ENCODE measurements at regions not wholly inside any gene's neighbourhood (a gene's known extent, or its start where the extent isn't known, plus 50 kb on each side); places are given as distances from the start of the nearest gene placed in this dataset.

GRCh38 chr13:105783261-105783660 lies 752.2 kb downstream of the EFNB2 start:
- TF ChIP-seq, protein P1, sequence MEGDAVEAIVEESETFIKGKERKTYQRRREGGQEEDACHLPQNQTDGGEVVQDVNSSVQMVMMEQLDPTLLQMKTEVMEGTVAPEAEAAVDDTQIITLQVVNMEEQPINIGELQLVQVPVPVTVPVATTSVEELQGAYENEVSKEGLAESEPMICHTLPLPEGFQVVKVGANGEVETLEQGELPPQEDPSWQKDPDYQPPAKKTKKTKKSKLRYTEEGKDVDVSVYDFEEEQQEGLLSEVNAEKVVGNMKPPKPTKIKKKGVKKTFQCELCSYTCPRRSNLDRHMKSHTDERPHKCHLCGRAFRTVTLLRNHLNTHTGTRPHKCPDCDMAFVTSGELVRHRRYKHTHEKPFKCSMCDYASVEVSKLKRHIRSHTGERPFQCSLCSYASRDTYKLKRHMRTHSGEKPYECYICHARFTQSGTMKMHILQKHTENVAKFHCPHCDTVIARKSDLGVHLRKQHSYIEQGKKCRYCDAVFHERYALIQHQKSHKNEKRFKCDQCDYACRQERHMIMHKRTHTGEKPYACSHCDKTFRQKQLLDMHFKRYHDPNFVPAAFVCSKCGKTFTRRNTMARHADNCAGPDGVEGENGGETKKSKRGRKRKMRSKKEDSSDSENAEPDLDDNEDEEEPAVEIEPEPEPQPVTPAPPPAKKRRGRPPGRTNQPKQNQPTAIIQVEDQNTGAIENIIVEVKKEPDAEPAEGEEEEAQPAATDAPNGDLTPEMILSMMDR (conservative IDR thresholded peaks at IDR 0.05 in 1 of 2, IDR thresholded peaks at IDR 0.05 in 1 of 2; ENCODE audit: low read depth in 1 of 2, low read length in 2 of 2): no peak
- no peak for TF ChIP-seq EZH2 (IDR thresholded peaks at IDR 0.05; ENCODE audit: low read length, missing control alignments)
